RWPE2 (cell line): ENCODE measurements at regions not wholly inside any gene's neighbourhood (a gene's known extent, or its start where the extent isn't known, plus 50 kb on each side); places are given as distances from the start of the nearest gene placed in this dataset.

Experiments
- ATAC-seq: fragments of 200-7000 bp; cut with Tn5 transposase; 3 replicates; pipeline ENCODE4 v1.9.1; 2021; ENCODE audit warnings: low read depth
- DNase-seq: peaks from one replicate; pipeline ENCODE4 v3.0.0-alpha.2; 2020; ENCODE audit warnings: low spot score
- H3K27ac ChIP-seq: fragments of 450-650 bp; 2 replicates; pipeline ENCODE4 v1.5.1; 2017; ENCODE audit warnings: mild to moderate bottlenecking; ENCODE audit not compliant: poor library complexity, severe bottlenecking
- H3K27me3 ChIP-seq: fragments of 250-450 bp; sonication (Bioruptor Pico); 2 replicates; pipeline ENCODE4 v1.5.1; 2021; ENCODE audit warnings: mild to moderate bottlenecking, moderate library complexity; ENCODE audit not compliant: insufficient read depth, poor library complexity, severe bottlenecking
- H3K36me3 ChIP-seq: fragments of 250-450 bp; sonication (Bioruptor Pico); 2 replicates; pipeline ENCODE4 v1.5.1; 2020; ENCODE audit warnings: low read depth, mild to moderate bottlenecking, moderate library complexity
- H3K4me1 ChIP-seq: fragments of 250-450 bp; sonication (Bioruptor Pico); 2 replicates; pipeline ENCODE4 v1.5.1; 2021; ENCODE audit warnings: mild to moderate bottlenecking, moderate library complexity; ENCODE audit not compliant: insufficient read depth, poor library complexity, severe bottlenecking
- H3K4me3 ChIP-seq: fragments of 250-450 bp; sonication (Bioruptor Pico); 2 replicates; pipeline ENCODE4 v1.5.1; 2021; ENCODE audit warnings: mild to moderate bottlenecking, moderate library complexity; ENCODE audit not compliant: severe bottlenecking
- H3K9me3 ChIP-seq: fragments of 250-450 bp; sonication (Bioruptor Pico); 2 replicates; pipeline ENCODE4 v1.5.1; 2021; ENCODE audit warnings: mild to moderate bottlenecking, moderate library complexity; ENCODE audit not compliant: severe bottlenecking
- CTCF ChIP-seq: fragments of 450-650 bp; IDR thresholded peaks from one replicate; pipeline ENCODE4 v1.5.1; 2017; ENCODE audit warnings: mild to moderate bottlenecking, moderate library complexity; ENCODE audit not compliant: poor library complexity, severe bottlenecking

- Histone ChIP-seq H3K27ac (no peak overlapping the region), H3K4me3 (no peak overlapping the region), H3K36me3 (no peaks in the 10 kb centered on the region), H3K27me3 (no peaks in the 10 kb centered on the region), H3K9me3 (no peaks in the 10 kb centered on the region), H3K4me1 (no peaks in the 10 kb centered on the region)
- no peak for TF ChIP-seq CTCF
- ATAC-seq = no peak
- no peak for DNase-seq
These were observed 698.6 kb downstream of the SORCS3 start for GRCh38 chr10:105339669-105340068.

- H3K27ac ChIP-seq = no peak overlapping the region
- H3K4me3 ChIP-seq = no peak overlapping the region
- DNase-seq = no peak
- no peaks in the 10 kb centered on the region for H3K27me3 ChIP-seq
- no peaks in the 10 kb centered on the region for H3K9me3 ChIP-seq
- no peaks in the 10 kb centered on the region for H3K4me1 ChIP-seq
- TF ChIP-seq CTCF = no peak
- no peak for ATAC-seq
- no peaks in the 10 kb centered on the region for H3K36me3 ChIP-seq
These were observed 687.5 kb downstream of the SORCS3 start for GRCh38 chr10:105328503-105329133.
